ENCODE measurements at regions not wholly inside any gene's neighbourhood (a gene's known extent, or its start where the extent isn't known, plus 50 kb on each side); places are given as distances from the start of the nearest gene placed in this dataset.

- TF ChIP-seq ZBTB38 (CRISPR knock-in tag; IDR thresholded peaks at IDR 0.05) (no peak), CTCF (CRISPR knock-in tag; IDR thresholded peaks at IDR 0.05) (no peak)
These were observed 287.6 kb downstream of the MAP2K6 start for GRCh38 chr17:69702078-69702477.

All from HepG2 (cell line).